GM23338 (cell line): ENCODE measurements at regions not wholly inside any gene's neighbourhood (a gene's known extent, or its start where the extent isn't known, plus 50 kb on each side); places are given as distances from the start of the nearest gene placed in this dataset.

ENCODE experiments used
- ATAC-seq: fragments of 200-7000 bp; cut with Tn5 transposase; 3 replicates; pipeline ENCODE4 v1.9.1; 2020
- DNase-seq: peaks from one replicate; pipeline ENCODE4 v3.0.0-alpha.2; 2015; ENCODE audit warnings: low spot score
- H2AFZ ChIP-seq: fragments of 200-600 bp; sonication (generic); 2 replicates; pipeline ENCODE4 v1.8.0; 2016; ENCODE audit warnings: antibody characterized with exemption, mild to moderate bottlenecking, moderate library complexity
- H3F3A ChIP-seq: fragments of 200-600 bp; sonication (generic); replicated peaks from 2 replicates; pipeline ENCODE4 v1.8.0; 2017; ENCODE audit warnings: antibody characterized with exemption, mixed run types, low read depth
- H3K27ac ChIP-seq: fragments of 200-600 bp; sonication (generic); 2 replicates; pipeline ENCODE4 v1.6.1; 2016; ENCODE audit warnings: low read depth
- H3K27me3 ChIP-seq: fragments of 200-600 bp; sonication (generic); 2 replicates; pipeline ENCODE4 v1.8.0; 2016; ENCODE audit warnings: mild to moderate bottlenecking, mixed run types, moderate library complexity; ENCODE audit not compliant: insufficient read depth
- H3K36me3 ChIP-seq: fragments of 200-600 bp; sonication (generic); 2 replicates; pipeline ENCODE4 v1.8.0; 2016; ENCODE audit warnings: mild to moderate bottlenecking; ENCODE audit not compliant: insufficient read depth
- H3K4me1 ChIP-seq: fragments of 200-600 bp; sonication (generic); 2 replicates; pipeline ENCODE4 v1.8.0; 2016; ENCODE audit warnings: mild to moderate bottlenecking, moderate library complexity; ENCODE audit not compliant: insufficient read depth
- H3K4me2 ChIP-seq: fragments of 200-600 bp; sonication (generic); 2 replicates; pipeline ENCODE4 v1.7.1; 2017; ENCODE audit warnings: mixed run types
- H3K4me3 ChIP-seq: fragments of 200-600 bp; sonication (generic); 2 replicates; pipeline ENCODE4 v1.6.1; 2016; ENCODE audit warnings: mixed run types
- H3K79me2 ChIP-seq: fragments of 200-600 bp; sonication (generic); replicated peaks from 2 replicates; pipeline ENCODE4 v1.8.0; 2017; ENCODE audit warnings: mild to moderate bottlenecking; ENCODE audit not compliant: insufficient read depth
- H3K9me2 ChIP-seq: fragments of 200-600 bp; sonication (generic); 2 replicates; pipeline ENCODE4 v1.8.0; 2017; ENCODE audit not compliant: insufficient read depth
- H4K20me1 ChIP-seq: fragments of 200-600 bp; sonication (generic); replicated peaks from 2 replicates; pipeline ENCODE4 v1.8.0; 2017; ENCODE audit warnings: mild to moderate bottlenecking; ENCODE audit not compliant: insufficient read depth
- H3K27ac Mint-ChIP-seq: 2 replicates; pipeline ENCODE4 v1.8.0; 2020; ENCODE audit warnings: inconsistent platforms, mild to moderate bottlenecking, moderate library complexity, mixed read lengths
- H3K27me3 Mint-ChIP-seq: 3 replicates; pipeline ENCODE4 v1.8.0; 2022; ENCODE audit warnings: low read depth, mild to moderate bottlenecking, moderate library complexity, mixed read lengths, inconsistent platforms; ENCODE audit not compliant: insufficient read depth, poor library complexity
- H3K36me3 Mint-ChIP-seq: 3 replicates; pipeline ENCODE4 v1.8.0; 2021; ENCODE audit warnings: low read depth, mild to moderate bottlenecking, inconsistent platforms, moderate library complexity, mixed read lengths
- H3K4me1 Mint-ChIP-seq: 3 replicates; pipeline ENCODE4 v1.8.0; 2020; ENCODE audit warnings: mild to moderate bottlenecking, inconsistent platforms, mixed read lengths
- H3K4me3 Mint-ChIP-seq: 3 replicates; pipeline ENCODE4 v1.8.0; 2021; ENCODE audit warnings: moderate library complexity, mild to moderate bottlenecking, inconsistent platforms, mixed read lengths
- H3K9me3 Mint-ChIP-seq: 3 replicates; pipeline ENCODE4 v1.8.0; 2020; ENCODE audit warnings: moderate library complexity, mild to moderate bottlenecking, inconsistent platforms, mixed read lengths
- EZH2phosphoT487 ChIP-seq: fragments of 200-600 bp; sonication (generic); IDR thresholded peaks from one replicate; pipeline ENCODE4 v1.8.1; 2018; ENCODE audit warnings: antibody characterized with exemption; ENCODE audit not compliant: unreplicated experiment
- STAT1 ChIP-seq: IDR thresholded peaks from one replicate; pipeline ENCODE4 v1.6.1; 2016; ENCODE audit warnings: antibody characterized with exemption; ENCODE audit not compliant: unreplicated experiment
- ZNF331 ChIP-seq: fragments of 250-450 bp; sonication (Bioruptor Pico); IDR thresholded peaks from 2 replicates; pipeline ENCODE4 v1.5.0; 2020; ENCODE audit warnings: low read depth, mild to moderate bottlenecking, moderate library complexity
- TF ChIP-seq, protein P1 (sequence below): IDR thresholded peaks from one replicate; pipeline ENCODE4 v1.6.1; 2018; ENCODE audit warnings: antibody characterized with exemption; ENCODE audit not compliant: unreplicated experiment
- TF ChIP-seq, protein P2 (sequence below): IDR thresholded peaks from 2 replicates; pipeline ENCODE4 v1.6.1; 2016; ENCODE audit warnings: antibody characterized with exemption

DNA sequence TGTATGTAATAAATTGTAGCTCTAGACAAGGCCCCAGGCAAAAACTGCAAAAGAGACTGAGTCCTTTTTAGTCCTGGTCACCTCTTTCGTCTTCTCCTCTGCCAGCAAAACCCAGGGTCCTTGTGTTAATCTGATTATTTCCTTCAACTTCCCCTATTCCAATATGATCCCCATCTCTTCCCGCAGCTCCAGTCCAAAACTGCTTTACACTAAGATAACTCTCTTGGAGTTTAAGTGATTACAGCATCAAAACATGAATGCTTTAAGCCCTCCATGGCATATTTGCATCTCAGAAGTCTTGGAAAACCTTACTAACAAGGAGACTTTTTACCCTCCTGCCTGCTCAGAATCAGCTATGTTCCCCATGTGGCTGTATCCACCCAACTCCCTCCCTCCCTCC lies 59.3 kb downstream of the MAGEA1 start:
- no peak for ATAC-seq
- H3K27me3 Mint-ChIP-seq = no peaks in the 10 kb centered on the region

More for the DNA sequence above, 59.3 kb downstream of the MAGEA1 start:
- no peak for DNase-seq
- H2AFZ ChIP-seq = no peak overlapping the region
- no peaks in the 10 kb centered on the region for H3K9me3 Mint-ChIP-seq
- no peaks in the 10 kb centered on the region for H3K9me2 ChIP-seq
- H3K4me2 ChIP-seq = no peak overlapping the region
- no peaks in the 10 kb centered on the region for H3K27me3 ChIP-seq
- H3K4me1 ChIP-seq = no peaks in the 10 kb centered on the region
- no peaks in the 10 kb centered on the region for H3K36me3 ChIP-seq
- H4K20me1 ChIP-seq = no peaks in the 10 kb centered on the region
- H3K4me3 ChIP-seq = no peak overlapping the region
- H3F3A ChIP-seq = no peaks in the 10 kb centered on the region
- H3K36me3 Mint-ChIP-seq = no peaks in the 10 kb centered on the region
- peaks cover 3% of the 10 kb centered on the region; the same call in 1 of the 3 replicates for H3K4me1 Mint-ChIP-seq
- no peak overlapping the region for H3K27ac Mint-ChIP-seq
- TF ChIP-seq STAT1 = no peak
- TF ChIP-seq EZH2phosphoT487 = no peak
- TF ChIP-seq, protein P1, sequence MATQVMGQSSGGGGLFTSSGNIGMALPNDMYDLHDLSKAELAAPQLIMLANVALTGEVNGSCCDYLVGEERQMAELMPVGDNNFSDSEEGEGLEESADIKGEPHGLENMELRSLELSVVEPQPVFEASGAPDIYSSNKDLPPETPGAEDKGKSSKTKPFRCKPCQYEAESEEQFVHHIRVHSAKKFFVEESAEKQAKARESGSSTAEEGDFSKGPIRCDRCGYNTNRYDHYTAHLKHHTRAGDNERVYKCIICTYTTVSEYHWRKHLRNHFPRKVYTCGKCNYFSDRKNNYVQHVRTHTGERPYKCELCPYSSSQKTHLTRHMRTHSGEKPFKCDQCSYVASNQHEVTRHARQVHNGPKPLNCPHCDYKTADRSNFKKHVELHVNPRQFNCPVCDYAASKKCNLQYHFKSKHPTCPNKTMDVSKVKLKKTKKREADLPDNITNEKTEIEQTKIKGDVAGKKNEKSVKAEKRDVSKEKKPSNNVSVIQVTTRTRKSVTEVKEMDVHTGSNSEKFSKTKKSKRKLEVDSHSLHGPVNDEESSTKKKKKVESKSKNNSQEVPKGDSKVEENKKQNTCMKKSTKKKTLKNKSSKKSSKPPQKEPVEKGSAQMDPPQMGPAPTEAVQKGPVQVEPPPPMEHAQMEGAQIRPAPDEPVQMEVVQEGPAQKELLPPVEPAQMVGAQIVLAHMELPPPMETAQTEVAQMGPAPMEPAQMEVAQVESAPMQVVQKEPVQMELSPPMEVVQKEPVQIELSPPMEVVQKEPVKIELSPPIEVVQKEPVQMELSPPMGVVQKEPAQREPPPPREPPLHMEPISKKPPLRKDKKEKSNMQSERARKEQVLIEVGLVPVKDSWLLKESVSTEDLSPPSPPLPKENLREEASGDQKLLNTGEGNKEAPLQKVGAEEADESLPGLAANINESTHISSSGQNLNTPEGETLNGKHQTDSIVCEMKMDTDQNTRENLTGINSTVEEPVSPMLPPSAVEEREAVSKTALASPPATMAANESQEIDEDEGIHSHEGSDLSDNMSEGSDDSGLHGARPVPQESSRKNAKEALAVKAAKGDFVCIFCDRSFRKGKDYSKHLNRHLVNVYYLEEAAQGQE = no peak
- no peak for TF ChIP-seq ZNF331 (CRISPR knock-in tag)
- TF ChIP-seq, protein P2, sequence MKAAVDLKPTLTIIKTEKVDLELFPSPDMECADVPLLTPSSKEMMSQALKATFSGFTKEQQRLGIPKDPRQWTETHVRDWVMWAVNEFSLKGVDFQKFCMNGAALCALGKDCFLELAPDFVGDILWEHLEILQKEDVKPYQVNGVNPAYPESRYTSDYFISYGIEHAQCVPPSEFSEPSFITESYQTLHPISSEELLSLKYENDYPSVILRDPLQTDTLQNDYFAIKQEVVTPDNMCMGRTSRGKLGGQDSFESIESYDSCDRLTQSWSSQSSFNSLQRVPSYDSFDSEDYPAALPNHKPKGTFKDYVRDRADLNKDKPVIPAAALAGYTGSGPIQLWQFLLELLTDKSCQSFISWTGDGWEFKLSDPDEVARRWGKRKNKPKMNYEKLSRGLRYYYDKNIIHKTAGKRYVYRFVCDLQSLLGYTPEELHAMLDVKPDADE = no peak
- no peak overlapping the region for H3K4me3 Mint-ChIP-seq
- H3K79me2 ChIP-seq = no peaks in the 10 kb centered on the region
- H3K27ac ChIP-seq = no peak overlapping the region
